ENCODE measurements at regions not wholly inside any gene's neighbourhood (a gene's known extent, or its start where the extent isn't known, plus 50 kb on each side); places are given as distances from the start of the nearest gene placed in this dataset.

- H3K27ac ChIP-seq: no peak overlapping the region
- no peak for TF ChIP-seq POLR2A (IDR thresholded peaks at IDR 0.05)
- no peak for TF ChIP-seq EP300 (IDR thresholded peaks at IDR 0.05)
- TF ChIP-seq, protein P1, sequence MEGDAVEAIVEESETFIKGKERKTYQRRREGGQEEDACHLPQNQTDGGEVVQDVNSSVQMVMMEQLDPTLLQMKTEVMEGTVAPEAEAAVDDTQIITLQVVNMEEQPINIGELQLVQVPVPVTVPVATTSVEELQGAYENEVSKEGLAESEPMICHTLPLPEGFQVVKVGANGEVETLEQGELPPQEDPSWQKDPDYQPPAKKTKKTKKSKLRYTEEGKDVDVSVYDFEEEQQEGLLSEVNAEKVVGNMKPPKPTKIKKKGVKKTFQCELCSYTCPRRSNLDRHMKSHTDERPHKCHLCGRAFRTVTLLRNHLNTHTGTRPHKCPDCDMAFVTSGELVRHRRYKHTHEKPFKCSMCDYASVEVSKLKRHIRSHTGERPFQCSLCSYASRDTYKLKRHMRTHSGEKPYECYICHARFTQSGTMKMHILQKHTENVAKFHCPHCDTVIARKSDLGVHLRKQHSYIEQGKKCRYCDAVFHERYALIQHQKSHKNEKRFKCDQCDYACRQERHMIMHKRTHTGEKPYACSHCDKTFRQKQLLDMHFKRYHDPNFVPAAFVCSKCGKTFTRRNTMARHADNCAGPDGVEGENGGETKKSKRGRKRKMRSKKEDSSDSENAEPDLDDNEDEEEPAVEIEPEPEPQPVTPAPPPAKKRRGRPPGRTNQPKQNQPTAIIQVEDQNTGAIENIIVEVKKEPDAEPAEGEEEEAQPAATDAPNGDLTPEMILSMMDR (IDR thresholded peaks at IDR 0.05): no peak
- no peaks in the 10 kb centered on the region for H3K36me3 ChIP-seq
- 84 to 88% methylated on average over 7 of the region's 7 CpGs for WGBS, 2 donors
- peaks cover 0 to 16% (median 4%) of the 10 kb centered on the region in 4 donors for H3K4me1 ChIP-seq
- H3K27me3 ChIP-seq: no peaks in the 10 kb centered on the region
- H3K9me3 ChIP-seq: no peaks in the 10 kb centered on the region
- DNase-seq (ENCODE audit: low spot score in 2 of 2): no peak
- peak overlapping the region in 1 of 4 donors; percentile 38 for H3K4me3 ChIP-seq
These were observed 202.8 kb upstream of the MTNR1B start for GRCh38 chr11:92766698-92767097.

- no peak overlapping the region for H3K27ac ChIP-seq
- no peaks in the 10 kb centered on the region for H3K36me3 ChIP-seq
- H3K4me1 ChIP-seq: peaks cover 0 to 16% (median 4%) of the 10 kb centered on the region in 4 donors
- no peaks in the 10 kb centered on the region for H3K27me3 ChIP-seq
- 92 to 95% methylated on average over 1 of the region's 1 CpG for WGBS, 2 donors
- DNase-seq (ENCODE audit: low spot score in 2 of 2): no peak
- TF ChIP-seq, protein P1 (IDR thresholded peaks at IDR 0.05): no peak
- no peaks in the 10 kb centered on the region for H3K9me3 ChIP-seq
- H3K4me3 ChIP-seq: no peak overlapping the region
These were observed 202.0 kb upstream of the MTNR1B start for GRCh38 chr11:92767416-92767815.

- DNase-seq (ENCODE audit: low spot score in 2 of 2): no peak
- H3K36me3 ChIP-seq: no peaks in the 10 kb centered on the region
- H3K27ac ChIP-seq: no peak overlapping the region
- H3K4me1 ChIP-seq: peaks cover 0 to 16% (median 4%) of the 10 kb centered on the region in 4 donors
- TF ChIP-seq, protein P1 (IDR thresholded peaks at IDR 0.05): no peak
- TF ChIP-seq POLR2A (IDR thresholded peaks at IDR 0.05) (no peak), EP300 (IDR thresholded peaks at IDR 0.05) (no peak)
- H3K9me3 ChIP-seq: no peaks in the 10 kb centered on the region
- H3K27me3 ChIP-seq: no peaks in the 10 kb centered on the region
- no peak overlapping the region for H3K4me3 ChIP-seq
- 96 to 97% methylated on average over 5 of the region's 5 CpGs for WGBS, 2 donors
These were observed 201.2 kb upstream of the MTNR1B start for GRCh38 chr11:92768121-92768840.

DNA sequence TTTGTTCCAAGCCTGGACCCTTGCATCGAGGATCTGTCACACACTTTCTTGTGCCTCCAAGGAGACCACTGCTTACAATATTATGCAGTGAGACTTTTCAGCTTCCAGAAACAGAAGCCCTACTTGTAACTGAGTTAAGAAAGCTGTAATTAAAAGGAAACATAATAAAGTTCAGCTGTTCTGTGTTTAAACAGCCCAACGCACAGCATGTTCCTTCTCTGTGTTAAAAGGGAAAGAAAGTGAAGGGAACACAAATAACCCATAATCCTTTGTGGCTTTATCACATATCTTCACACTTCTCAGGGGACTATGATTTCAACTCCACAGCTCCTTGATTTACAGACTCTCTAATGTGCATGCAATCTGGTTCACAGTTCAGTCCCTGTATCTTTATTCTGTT lies 200.3 kb upstream of the MTNR1B start:
- no peaks in the 10 kb centered on the region for H3K36me3 ChIP-seq
- H3K27ac ChIP-seq: no peak overlapping the region
- WGBS, 2 donors: 39 to 55% methylated on average over 2 of the region's 2 CpGs
- peaks cover 0 to 16% (median 4%) of the 10 kb centered on the region in 4 donors for H3K4me1 ChIP-seq
- DNase-seq (ENCODE audit: low spot score in 2 of 2): no peak
- TF ChIP-seq POLR2A (IDR thresholded peaks at IDR 0.05): no peak
- no peak for TF ChIP-seq EP300 (IDR thresholded peaks at IDR 0.05)
- TF ChIP-seq, protein P1 (IDR thresholded peaks at IDR 0.05): no peak
- no peaks in the 10 kb centered on the region for H3K27me3 ChIP-seq
- no peaks in the 10 kb centered on the region for H3K9me3 ChIP-seq
- no peak overlapping the region for H3K4me3 ChIP-seq

DNA sequence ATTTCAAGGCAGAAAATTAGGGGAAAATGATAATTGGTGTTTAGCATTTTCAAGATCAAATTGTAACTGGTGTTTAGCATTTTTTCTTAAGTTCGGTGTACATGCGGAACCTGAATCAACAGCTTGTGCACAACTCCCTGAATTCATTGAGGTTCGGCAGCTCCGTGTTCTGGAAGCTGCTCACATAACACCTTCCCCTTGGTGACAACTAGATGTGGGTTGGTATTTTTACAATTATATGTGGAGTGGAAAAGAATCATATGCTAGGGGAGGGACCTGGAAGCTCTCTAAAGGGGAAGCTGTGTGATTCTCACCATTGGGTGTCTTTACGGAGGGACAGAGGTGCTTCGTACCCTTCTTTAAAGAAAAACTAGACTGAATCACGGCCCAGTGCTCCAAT lies 199.0 kb upstream of the MTNR1B start:
- no peak overlapping the region for H3K4me3 ChIP-seq
- TF ChIP-seq POLR2A (IDR thresholded peaks at IDR 0.05): no peak
- TF ChIP-seq, protein P1 (IDR thresholded peaks at IDR 0.05): no peak
- TF ChIP-seq EP300 (IDR thresholded peaks at IDR 0.05): no peak
- no peak overlapping the region for H3K27ac ChIP-seq
- WGBS, 2 donors: 92 to 93% methylated on average over 7 of the region's 7 CpGs
- H3K27me3 ChIP-seq: no peaks in the 10 kb centered on the region
- no peaks in the 10 kb centered on the region for H3K36me3 ChIP-seq
- peaks cover 0 to 15% (median 4%) of the 10 kb centered on the region in 4 donors for H3K4me1 ChIP-seq
- no peak for DNase-seq (ENCODE audit: low spot score in 2 of 2)
- H3K9me3 ChIP-seq: no peaks in the 10 kb centered on the region
